ENCODE measurements at regions not wholly inside any gene's neighbourhood (a gene's known extent, or its start where the extent isn't known, plus 50 kb on each side); places are given as distances from the start of the nearest gene placed in this dataset.

GRCh38 chr11:29029452-29029851 lies 921.3 kb downstream of the METTL15 start:
- intact Hi-C loops (cut with micrococcal nuclease): no loop called here
- H3K79me2 ChIP-seq (ENCODE audit: control insufficient read depth, insufficient read depth, low read length): no peaks in the 10 kb centered on the region
- H3K27me3 ChIP-seq (replicated peaks in 1 of 4; ENCODE audit: control extremely low read depth in 1 of 4, control insufficient read depth in 3 of 4, insufficient read depth in 4 of 4, low read length in 3 of 4): no peaks in the 10 kb centered on the region
- no peak overlapping the region for H2AFZ ChIP-seq (ENCODE audit: insufficient read depth, low read depth, low read length, poor library complexity, severe bottlenecking)
- ATAC-seq (ENCODE audit: low read depth) (no peak), DNase-seq (no peak)
- no peaks in the 10 kb centered on the region for H3K36me3 ChIP-seq (replicated peaks in 1 of 2; ENCODE audit: control extremely low read depth in 1 of 2, control insufficient read depth in 1 of 2, extremely low read depth in 1 of 2, insufficient read depth in 2 of 2, low read length in 1 of 2)
- ChIA-PET POLR2A (no interaction called here), CTCF (no interaction called here)
- no peak overlapping the region for H3K9ac ChIP-seq (ENCODE audit: low read length)
- Mint-ChIP-seq H3K27ac (no peak overlapping the region), H3K4me3 (no peak overlapping the region), H3K4me1 (no peaks in the 10 kb centered on the region), H3K27me3 (no peaks in the 10 kb centered on the region), H3K9me3 (ENCODE audit: insufficient read depth) (peaks cover 5% of the 10 kb centered on the region)
- no peaks in the 10 kb centered on the region for H4K20me1 ChIP-seq (ENCODE audit: control insufficient read depth, insufficient read depth, low read length, poor library complexity, severe bottlenecking)
- peaks cover 0 to 10% (median 3%) of the 10 kb centered on the region in 3 donors for H3K9me3 ChIP-seq (ENCODE audit: control extremely low read depth in 1 of 3, control insufficient read depth in 2 of 3, insufficient read depth in 1 of 3, low read length in 2 of 3)
- no CpG with 5 or more reads among the region's 2 CpGs for WGBS (ENCODE audit: insufficient coverage)
- no peaks in the 10 kb centered on the region for H3K4me1 ChIP-seq (ENCODE audit: control insufficient read depth in 2 of 2, insufficient read depth in 2 of 2, low read length in 2 of 2)
- no peak for TF ChIP-seq EZH2 (IDR thresholded peaks at IDR 0.05; ENCODE audit: borderline replicate concordance, insufficient read depth, low read depth, low read length, poor library complexity, severe bottlenecking)
- TF ChIP-seq, protein P1, sequence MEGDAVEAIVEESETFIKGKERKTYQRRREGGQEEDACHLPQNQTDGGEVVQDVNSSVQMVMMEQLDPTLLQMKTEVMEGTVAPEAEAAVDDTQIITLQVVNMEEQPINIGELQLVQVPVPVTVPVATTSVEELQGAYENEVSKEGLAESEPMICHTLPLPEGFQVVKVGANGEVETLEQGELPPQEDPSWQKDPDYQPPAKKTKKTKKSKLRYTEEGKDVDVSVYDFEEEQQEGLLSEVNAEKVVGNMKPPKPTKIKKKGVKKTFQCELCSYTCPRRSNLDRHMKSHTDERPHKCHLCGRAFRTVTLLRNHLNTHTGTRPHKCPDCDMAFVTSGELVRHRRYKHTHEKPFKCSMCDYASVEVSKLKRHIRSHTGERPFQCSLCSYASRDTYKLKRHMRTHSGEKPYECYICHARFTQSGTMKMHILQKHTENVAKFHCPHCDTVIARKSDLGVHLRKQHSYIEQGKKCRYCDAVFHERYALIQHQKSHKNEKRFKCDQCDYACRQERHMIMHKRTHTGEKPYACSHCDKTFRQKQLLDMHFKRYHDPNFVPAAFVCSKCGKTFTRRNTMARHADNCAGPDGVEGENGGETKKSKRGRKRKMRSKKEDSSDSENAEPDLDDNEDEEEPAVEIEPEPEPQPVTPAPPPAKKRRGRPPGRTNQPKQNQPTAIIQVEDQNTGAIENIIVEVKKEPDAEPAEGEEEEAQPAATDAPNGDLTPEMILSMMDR (IDR thresholded peaks at IDR 0.05): no peak
- no peak overlapping the region for H3K4me2 ChIP-seq (replicated peaks; ENCODE audit: low read depth, low read length, poor library complexity, severe bottlenecking)
- H3K4me3 ChIP-seq (ENCODE audit: control extremely low read depth in 1 of 5, extremely low read depth in 1 of 5, insufficient read depth in 1 of 5, low read depth in 2 of 5, low read length in 4 of 5): no peak overlapping the region
- H3K27ac ChIP-seq (ENCODE audit: low read length in 2 of 2): no peak overlapping the region

- Histone ChIP-seq H3K4me2 (replicated peaks; ENCODE audit: low read depth, low read length, poor library complexity, severe bottlenecking) (no peak overlapping the region), H4K20me1 (ENCODE audit: control insufficient read depth, insufficient read depth, low read length, poor library complexity, severe bottlenecking) (no peaks in the 10 kb centered on the region), H3K27me3 (replicated peaks in 1 of 4; ENCODE audit: control extremely low read depth in 1 of 4, control insufficient read depth in 3 of 4, insufficient read depth in 4 of 4, low read length in 3 of 4) (no peaks in the 10 kb centered on the region), H2AFZ (ENCODE audit: insufficient read depth, low read depth, low read length, poor library complexity, severe bottlenecking) (no peak overlapping the region), H3K4me1 (ENCODE audit: control insufficient read depth in 2 of 2, insufficient read depth in 2 of 2, low read length in 2 of 2) (no peaks in the 10 kb centered on the region), H3K27ac (ENCODE audit: low read length in 2 of 2) (no peak overlapping the region), H3K36me3 (replicated peaks in 1 of 2; ENCODE audit: control extremely low read depth in 1 of 2, control insufficient read depth in 1 of 2, extremely low read depth in 1 of 2, insufficient read depth in 2 of 2, low read length in 1 of 2) (no peaks in the 10 kb centered on the region), H3K9ac (ENCODE audit: low read length) (no peak overlapping the region), H3K9me3 (ENCODE audit: control extremely low read depth in 1 of 3, control insufficient read depth in 2 of 3, insufficient read depth in 1 of 3, low read length in 2 of 3) (peaks cover 0 to 10% (median 3%) of the 10 kb centered on the region in 3 donors), H3K79me2 (ENCODE audit: control insufficient read depth, insufficient read depth, low read length) (no peaks in the 10 kb centered on the region), H3K4me3 (ENCODE audit: control extremely low read depth in 1 of 5, extremely low read depth in 1 of 5, insufficient read depth in 1 of 5, low read depth in 2 of 5, low read length in 4 of 5) (no peak overlapping the region)
- Mint-ChIP-seq H3K4me3 (no peak overlapping the region), H3K9me3 (ENCODE audit: insufficient read depth) (peaks cover 5% of the 10 kb centered on the region), H3K4me1 (no peaks in the 10 kb centered on the region), H3K27ac (no peak overlapping the region), H3K27me3 (no peaks in the 10 kb centered on the region)
- ATAC-seq (ENCODE audit: low read depth) (no peak), DNase-seq (no peak)
- TF ChIP-seq, protein P1 (IDR thresholded peaks at IDR 0.05): no peak
- no peak for TF ChIP-seq EZH2 (IDR thresholded peaks at IDR 0.05; ENCODE audit: borderline replicate concordance, insufficient read depth, low read depth, low read length, poor library complexity, severe bottlenecking)
- no CpG with 5 or more reads among the region's 1 CpG for WGBS (ENCODE audit: insufficient coverage)
- POLR2A ChIA-PET: no interaction called here
- CTCF ChIA-PET: no interaction called here
- intact Hi-C loops (cut with micrococcal nuclease): no loop called here
These were observed 919.2 kb downstream of the METTL15 start for GRCh38 chr11:29027436-29027835.

Data from B cell (primary cell).